Neural cell (in vitro differentiated cells): ENCODE measurements at regions not wholly inside any gene's neighbourhood (a gene's known extent, or its start where the extent isn't known, plus 50 kb on each side); places are given as distances from the start of the nearest gene placed in this dataset.

ENCODE experiments used
- CTCF ChIP-seq: fragments of 450-650 bp; IDR thresholded peaks from 2 replicates; pipeline ENCODE4 v1.5.1; 2014; ENCODE audit warnings: antibody characterized with exemption, mild to moderate bottlenecking, moderate library complexity; ENCODE audit not compliant: poor library complexity, severe bottlenecking
- EZH2 ChIP-seq: fragments of 200-600, 300-800 bp; shearing (Covaris generic), sonication (generic); IDR thresholded peaks from 2 replicates; pipeline ENCODE4 v1.6.1; 2014; ENCODE audit warnings: antibody characterized with exemption, low read length, borderline replicate concordance, mild to moderate bottlenecking; ENCODE audit not compliant: insufficient read depth, poor library complexity, severe bottlenecking
- POLR2AphosphoS5 ChIP-seq: IDR thresholded peaks from 2 replicates; pipeline ENCODE4 v1.6.1; 2012
- RAD21 ChIP-seq: fragments of 450-650 bp; conservative IDR thresholded peaks from 2 replicates; pipeline ENCODE4 v1.6.1; 2014; ENCODE audit warnings: antibody characterized with exemption, mild to moderate bottlenecking, moderate library complexity
- TAF1 ChIP-seq: IDR thresholded peaks from 2 replicates; pipeline ENCODE4 v1.6.1; 2012; ENCODE audit warnings: low read depth

GRCh38 chr13:34108410-34108809 lies 290.5 kb downstream of the RFC3 start:
- TF ChIP-seq CTCF, result no peak
- no peak for TF ChIP-seq EZH2
- TF ChIP-seq TAF1, result no peak
- no peak for TF ChIP-seq POLR2AphosphoS5
- TF ChIP-seq RAD21, result no peak
